CD4-positive, alpha-beta memory T cell (primary cell): ENCODE measurements at regions not wholly inside any gene's neighbourhood (a gene's known extent, or its start where the extent isn't known, plus 50 kb on each side); places are given as distances from the start of the nearest gene placed in this dataset.

Experiments
- CTCF ChIA-PET: fragments of 350-600 bp; sonication (Branson Sonifier 250); formaldehyde crosslinking; loops from one replicate; lab custom pipeline; 2021; ENCODE audit warnings: inconsistent platforms; ENCODE audit not compliant: partially characterized antibody; lab: Charles Lee
- POLR2A ChIA-PET: fragments of 350-600 bp; sonication (Branson Sonifier 250); formaldehyde crosslinking; loops from one replicate; lab custom pipeline; 2021; ENCODE audit not compliant: partially characterized antibody; lab: Charles Lee
- DNase-seq, 5 donors: peaks; one replicate each; pipeline versions ENCODE4 v3.0.0 to v3.0.0-alpha.2; 2020 to 2022; ENCODE audit warnings: mixed read lengths in 1 of 5
- H3K27ac ChIP-seq: one replicate; pipeline ENCODE4 v1.7.0; 2013; ENCODE audit warnings: low read depth, low read length
- H3K27me3 ChIP-seq: 2 replicates; pipeline ENCODE4 v1.7.0; 2013; ENCODE audit warnings: mild to moderate bottlenecking, low read length, moderate library complexity; ENCODE audit not compliant: insufficient read depth
- H3K36me3 ChIP-seq: 2 replicates; pipeline ENCODE4 v1.7.0; 2013; ENCODE audit warnings: mild to moderate bottlenecking, low read length, moderate library complexity; ENCODE audit not compliant: insufficient read depth
- H3K4me1 ChIP-seq: 2 replicates; pipeline ENCODE4 v1.7.0; 2013; ENCODE audit warnings: mild to moderate bottlenecking, low read length, moderate library complexity; ENCODE audit not compliant: insufficient read depth
- H3K4me3 ChIP-seq, 2 donors: one replicate each; pipeline ENCODE4 v1.7.0; 2013; ENCODE audit warnings: low read length in 2 of 2, mild to moderate bottlenecking in 1 of 2
- H3K9me3 ChIP-seq, 2 donors: one replicate each; pipeline ENCODE4 v1.7.0; 2013; ENCODE audit warnings: low read length in 2 of 2, control low read depth in 1 of 2; ENCODE audit not compliant: control insufficient read depth in 1 of 2
- H3K27ac Mint-ChIP-seq, 7 donors: one replicate each; pipeline ENCODE4 v1.8.0; 2020 to 2021; ENCODE audit warnings: mixed read lengths in 7 of 7, mild to moderate bottlenecking in 6 of 7, inconsistent platforms in 3 of 7, moderate library complexity in 3 of 7
- H3K27me3 Mint-ChIP-seq, 2 donors: one replicate each; pipeline ENCODE4 v1.8.0; 2020 to 2021; ENCODE audit warnings: mixed read lengths in 2 of 2
- H3K36me3 Mint-ChIP-seq, 2 donors: one replicate each; pipeline ENCODE4 v1.8.0; 2020 to 2021; ENCODE audit warnings: mixed read lengths in 2 of 2, inconsistent platforms in 1 of 2, mild to moderate bottlenecking in 1 of 2
- H3K4me1 Mint-ChIP-seq, 4 donors: one replicate each; pipeline ENCODE4 v1.8.0; 2020 to 2021; ENCODE audit warnings: mixed read lengths in 4 of 4, mild to moderate bottlenecking in 1 of 4
- H3K4me3 Mint-ChIP-seq, 8 donors: one replicate each; pipeline ENCODE4 v1.8.0; 2020 to 2021; ENCODE audit warnings: mixed read lengths in 8 of 8, mild to moderate bottlenecking in 7 of 8, moderate library complexity in 6 of 8, inconsistent platforms in 3 of 8
- H3K9me3 Mint-ChIP-seq, 8 donors: one replicate each; pipeline ENCODE4 v1.8.0; 2020 to 2021; ENCODE audit warnings: mixed read lengths in 8 of 8, mild to moderate bottlenecking in 5 of 8, inconsistent platforms in 3 of 8, moderate library complexity in 1 of 8
- intact Hi-C: fragments of 100-400 bp; cut with micrococcal nuclease; formaldehyde crosslinking; loops from one replicate; pipeline ENCODE4 v1.15.1; 2023

GRCh38 chr4:83821493-83821892 is 285.6 kb downstream of the GPAT3 start:
- Mint-ChIP-seq H3K9me3 (peaks cover 3 to 24% (median 17%) of the 10 kb centered on the region in 8 donors), H3K36me3 (no peaks in the 10 kb centered on the region), H3K27ac (no peak overlapping the region), H3K27me3 (peaks cover 0 to 3% of the 10 kb centered on the region in 2 donors), H3K4me1 (no peaks in the 10 kb centered on the region), H3K4me3 (no peak overlapping the region)
- POLR2A ChIA-PET = no interaction called here
- Histone ChIP-seq H3K4me3 (no peak overlapping the region), H3K27me3 (no peaks in the 10 kb centered on the region), H3K4me1 (no peaks in the 10 kb centered on the region), H3K9me3 (peaks cover 0 to 6% of the 10 kb centered on the region in 2 donors), H3K27ac (no peak overlapping the region), H3K36me3 (no peaks in the 10 kb centered on the region)
- CTCF ChIA-PET = no interaction called here
- no peak for DNase-seq
- intact Hi-C loops = no loop called here

- CTCF ChIA-PET = no interaction called here
- H3K27ac ChIP-seq = no peak overlapping the region
- no peak overlapping the region for H3K4me3 ChIP-seq
- no peaks in the 10 kb centered on the region for H3K36me3 ChIP-seq
- Mint-ChIP-seq H3K9me3 (peaks cover 3 to 28% (median 17%) of the 10 kb centered on the region in 8 donors), H3K4me3 (no peak overlapping the region), H3K4me1 (no peaks in the 10 kb centered on the region), H3K27me3 (peaks cover 0 to 3% of the 10 kb centered on the region in 2 donors), H3K36me3 (no peaks in the 10 kb centered on the region), H3K27ac (no peak overlapping the region)
- H3K9me3 ChIP-seq = peaks cover 0 to 6% of the 10 kb centered on the region in 2 donors
- no peaks in the 10 kb centered on the region for H3K27me3 ChIP-seq
- intact Hi-C loops = no loop called here
- no peaks in the 10 kb centered on the region for H3K4me1 ChIP-seq
- POLR2A ChIA-PET = no interaction called here
- no peak for DNase-seq
Observed at GRCh38 chr4:83819582-83819981, 283.7 kb downstream of the GPAT3 start.

- ChIA-PET CTCF (no interaction called here), POLR2A (no interaction called here)
- no peak overlapping the region for H3K4me3 ChIP-seq
- no peak overlapping the region for H3K4me3 Mint-ChIP-seq
- H3K27ac Mint-ChIP-seq = no peak overlapping the region
- no peaks in the 10 kb centered on the region for H3K36me3 Mint-ChIP-seq
- peaks cover 0 to 1% of the 10 kb centered on the region in 2 donors for H3K27me3 Mint-ChIP-seq
- H3K4me1 ChIP-seq = no peaks in the 10 kb centered on the region
- H3K9me3 ChIP-seq = no peaks in the 10 kb centered on the region
- DNase-seq = no peak
- H3K9me3 Mint-ChIP-seq = peaks cover 0 to 2% (median 0%) of the 10 kb centered on the region in 8 donors
- intact Hi-C loops = no loop called here
- no peaks in the 10 kb centered on the region for H3K4me1 Mint-ChIP-seq
- no peak overlapping the region for H3K27ac ChIP-seq
- H3K36me3 ChIP-seq = no peaks in the 10 kb centered on the region
- no peaks in the 10 kb centered on the region for H3K27me3 ChIP-seq
Observed at GRCh38 chr4:83810428-83810827, 274.5 kb downstream of the GPAT3 start.

- Histone ChIP-seq H3K27me3 (no peaks in the 10 kb centered on the region), H3K36me3 (no peaks in the 10 kb centered on the region), H3K4me1 (no peaks in the 10 kb centered on the region), H3K27ac (no peak overlapping the region), H3K4me3 (no peak overlapping the region), H3K9me3 (no peaks in the 10 kb centered on the region)
- no peaks in the 10 kb centered on the region for H3K4me1 Mint-ChIP-seq
- H3K4me3 Mint-ChIP-seq = no peak overlapping the region
- POLR2A ChIA-PET = no interaction called here
- no peak overlapping the region for H3K27ac Mint-ChIP-seq
- intact Hi-C loops = no loop called here
- peaks cover 0 to 4% (median under 1%) of the 10 kb centered on the region in 8 donors for H3K9me3 Mint-ChIP-seq
- peaks cover 0 to 1% of the 10 kb centered on the region in 2 donors for H3K27me3 Mint-ChIP-seq
- DNase-seq = no peak
- CTCF ChIA-PET = no interaction called here
- H3K36me3 Mint-ChIP-seq = no peaks in the 10 kb centered on the region
Observed at GRCh38 chr4:83809581-83809980, 273.7 kb downstream of the GPAT3 start.

GRCh38 chr4:83793481-83793880 is 257.6 kb downstream of the GPAT3 start:
- no peak for DNase-seq
- peaks cover 0 to 3% (median 0%) of the 10 kb centered on the region in 8 donors for H3K9me3 Mint-ChIP-seq
- POLR2A ChIA-PET = no interaction called here
- H3K27me3 ChIP-seq = no peaks in the 10 kb centered on the region
- no peak overlapping the region for H3K27ac Mint-ChIP-seq
- H3K4me3 Mint-ChIP-seq = no peak overlapping the region
- peaks cover 0 to 12% (median 3%) of the 10 kb centered on the region in 4 donors for H3K4me1 Mint-ChIP-seq
- no peaks in the 10 kb centered on the region for H3K36me3 ChIP-seq
- no peak overlapping the region for H3K4me3 ChIP-seq
- H3K4me1 ChIP-seq = no peaks in the 10 kb centered on the region
- intact Hi-C loops = no loop called here
- no peak overlapping the region for H3K27ac ChIP-seq
- CTCF ChIA-PET = no interaction called here
- no peaks in the 10 kb centered on the region for H3K9me3 ChIP-seq
- H3K36me3 Mint-ChIP-seq = no peaks in the 10 kb centered on the region
- H3K27me3 Mint-ChIP-seq = peaks cover 1 to 3% of the 10 kb centered on the region in 2 donors

- Mint-ChIP-seq H3K27me3 (peaks cover 0 to 2% of the 10 kb centered on the region in 2 donors), H3K27ac (no peak overlapping the region), H3K36me3 (no peaks in the 10 kb centered on the region), H3K4me3 (no peak overlapping the region), H3K4me1 (peaks cover 0 to 1% (median 0%) of the 10 kb centered on the region in 4 donors), H3K9me3 (peaks cover 0 to 5% (median 0%) of the 10 kb centered on the region in 8 donors)
- H3K27ac ChIP-seq = no peak overlapping the region
- intact Hi-C loops = no loop called here
- ChIA-PET CTCF (no interaction called here), POLR2A (no interaction called here)
- no peak overlapping the region for H3K4me3 ChIP-seq
- DNase-seq = no peak
- H3K4me1 ChIP-seq = no peaks in the 10 kb centered on the region
- no peaks in the 10 kb centered on the region for H3K36me3 ChIP-seq
- H3K9me3 ChIP-seq = no peaks in the 10 kb centered on the region
- no peaks in the 10 kb centered on the region for H3K27me3 ChIP-seq
Observed at GRCh38 chr4:83785891-83786290, 250.0 kb downstream of the GPAT3 start.

- Histone ChIP-seq H3K36me3 (no peaks in the 10 kb centered on the region), H3K4me3 (no peak overlapping the region), H3K27ac (no peak overlapping the region), H3K9me3 (no peaks in the 10 kb centered on the region), H3K27me3 (no peaks in the 10 kb centered on the region), H3K4me1 (no peaks in the 10 kb centered on the region)
- Mint-ChIP-seq H3K27ac (no peak overlapping the region), H3K9me3 (peaks cover 0 to 5% (median 0%) of the 10 kb centered on the region in 8 donors), H3K36me3 (no peaks in the 10 kb centered on the region), H3K4me3 (no peak overlapping the region), H3K27me3 (peaks cover 2 to 7% of the 10 kb centered on the region in 2 donors), H3K4me1 (no peaks in the 10 kb centered on the region)
- no peak for DNase-seq
- ChIA-PET POLR2A (no interaction called here), CTCF (no interaction called here)
- intact Hi-C loops = no loop called here
Observed at GRCh38 chr4:83783215-83783614, 247.3 kb downstream of the GPAT3 start.

GRCh38 chr4:83782591-83782990 is 246.7 kb downstream of the GPAT3 start:
- intact Hi-C loops = no loop called here
- CTCF ChIA-PET = no interaction called here
- no peaks in the 10 kb centered on the region for H3K27me3 ChIP-seq
- no peak for DNase-seq
- POLR2A ChIA-PET = no interaction called here
- H3K27ac ChIP-seq = no peak overlapping the region
- Mint-ChIP-seq H3K27me3 (peaks cover under 1 to 7% of the 10 kb centered on the region in 2 donors), H3K36me3 (no peaks in the 10 kb centered on the region), H3K27ac (peak overlapping the region in 1 of 7 donors; percentile 54), H3K9me3 (peaks cover 0 to 5% (median 0%) of the 10 kb centered on the region in 8 donors), H3K4me1 (no peaks in the 10 kb centered on the region), H3K4me3 (no peak overlapping the region)
- no peaks in the 10 kb centered on the region for H3K9me3 ChIP-seq
- no peaks in the 10 kb centered on the region for H3K36me3 ChIP-seq
- H3K4me3 ChIP-seq = no peak overlapping the region
- H3K4me1 ChIP-seq = no peaks in the 10 kb centered on the region
